IMR-90 (cell line): ENCODE measurements at regions not wholly inside any gene's neighbourhood (a gene's known extent, or its start where the extent isn't known, plus 50 kb on each side); places are given as distances from the start of the nearest gene placed in this dataset.

Source experiments
- ATAC-seq: fragments of 200-7000 bp; cut with Tn5 transposase; 2 replicates; pipeline ENCODE4 v1.9.1; 2020; ENCODE audit warnings: low read depth, mild to moderate bottlenecking, moderate library complexity
- BruUV-seq: library from RNA; stranded (reverse); fragments of 400-500 nt; replicated peaks from 2 replicates; lab custom pipeline; 2021; lab: Mats Ljungman, UMichigan
- CTCF ChIA-PET: fragments of 300-600 bp; formaldehyde crosslinking; extraction: SDS; loops from one replicate; lab custom pipeline; 2021; ENCODE audit warnings: antibody characterized with exemption; lab: Yijun Ruan, JAX
- POLR2A ChIA-PET: fragments of 300-600 bp; sonication (Branson Sonifier 250); formaldehyde crosslinking; loops from one replicate; lab custom pipeline; 2022; ENCODE audit warnings: antibody characterized with exemption; ENCODE audit not compliant: unreplicated experiment; lab: Charles Lee
- DNase-seq: peaks from one replicate; pipeline ENCODE4 v3.0.0; 2013
- H2AFZ ChIP-seq: replicated peaks from 2 replicates; pipeline ENCODE3; 2013; ENCODE audit warnings: low read length, mild to moderate bottlenecking; ENCODE audit not compliant: poor library complexity
- H2AK5ac ChIP-seq: 2 replicates; pipeline ENCODE4 v1.6.1; 2013; ENCODE audit warnings: low read depth, low read length, inconsistent platforms
- H2AK9ac ChIP-seq: replicated peaks from 2 replicates; pipeline ENCODE3; 2013; ENCODE audit warnings: mild to moderate bottlenecking, low read depth, low read length, moderate library complexity; ENCODE audit not compliant: poor library complexity
- H2BK120ac ChIP-seq: 2 replicates; pipeline ENCODE4 v1.6.1; 2013; ENCODE audit warnings: low read depth, low read length, inconsistent platforms
- H2BK15ac ChIP-seq: 3 replicates; pipeline ENCODE4 v1.6.1; 2013; ENCODE audit warnings: low read depth, low read length, inconsistent platforms
- H2BK20ac ChIP-seq: 2 replicates; pipeline ENCODE4 v1.6.1; 2013; ENCODE audit warnings: low read depth, mild to moderate bottlenecking, inconsistent platforms, low read length, moderate library complexity
- H2BK5ac ChIP-seq: 2 replicates; pipeline ENCODE4 v1.6.1; 2013; ENCODE audit warnings: mild to moderate bottlenecking, low read depth, low read length, inconsistent platforms; ENCODE audit not compliant: poor library complexity, severe bottlenecking
- H3K14ac ChIP-seq: replicated peaks from 2 replicates; pipeline ENCODE4 v1.6.1; 2013; ENCODE audit warnings: low read depth, low read length, inconsistent platforms
- H3K18ac ChIP-seq: 2 replicates; pipeline ENCODE4 v1.6.1; 2013; ENCODE audit warnings: low read depth, low read length, control low read depth
- H3K23ac ChIP-seq: 2 replicates; pipeline ENCODE4 v1.6.1; 2013; ENCODE audit warnings: low read depth, low read length, inconsistent platforms
- H3K27ac ChIP-seq: 2 replicates; pipeline ENCODE4 v1.5.1; 2013; ENCODE audit warnings: mild to moderate bottlenecking, control low read depth, low read length; ENCODE audit not compliant: insufficient read depth
- H3K27me3 ChIP-seq: 2 replicates; pipeline ENCODE4 v1.6.1; 2013; ENCODE audit warnings: low read length; ENCODE audit not compliant: control insufficient read depth, insufficient read depth
- H3K36me3 ChIP-seq: 2 replicates; pipeline ENCODE4 v1.6.1; 2013; ENCODE audit warnings: low read length, mixed read lengths; ENCODE audit not compliant: control insufficient read depth, insufficient read depth
- H3K4ac ChIP-seq: 2 replicates; pipeline ENCODE4 v1.6.1; 2013; ENCODE audit warnings: low read depth, low read length, inconsistent platforms
- H3K4me1 ChIP-seq: 2 replicates; pipeline ENCODE4 v1.6.1; 2013; ENCODE audit warnings: low read length, mixed read lengths; ENCODE audit not compliant: control insufficient read depth, insufficient read depth
- H3K4me2 ChIP-seq: 2 replicates; pipeline ENCODE4 v1.6.1; 2013; ENCODE audit warnings: low read depth, mild to moderate bottlenecking, control low read depth, low read length, moderate library complexity
- H3K4me3 ChIP-seq: 2 replicates; pipeline ENCODE4 v1.5.1; 2013; ENCODE audit warnings: low read depth, mild to moderate bottlenecking, control low read depth, low read length, moderate library complexity; ENCODE audit not compliant: insufficient read depth
- H3K56ac ChIP-seq: 2 replicates; pipeline ENCODE4 v1.6.1; 2013; ENCODE audit warnings: low read length, inconsistent platforms; ENCODE audit not compliant: insufficient read depth; ENCODE audit errors: extremely low read depth
- H3K79me1 ChIP-seq, 2 experiments: 2 replicates each; pipeline ENCODE4 v1.6.1; 2013; ENCODE audit warnings: low read length in 2 of 2, inconsistent platforms in 1 of 2, low read depth in 1 of 2
- H3K9ac ChIP-seq: 2 replicates; pipeline ENCODE4 v1.6.1; 2013; ENCODE audit warnings: low read depth, low read length, control low read depth
- H3K9me1 ChIP-seq: 2 replicates; pipeline ENCODE4 v1.6.1; 2013; ENCODE audit warnings: low read length, inconsistent platforms; ENCODE audit not compliant: insufficient read depth
- H3K9me3 ChIP-seq: 2 replicates; pipeline ENCODE4 v1.6.1; 2013; ENCODE audit warnings: low read length; ENCODE audit not compliant: control insufficient read depth, insufficient read depth
- H4K20me1 ChIP-seq: 2 replicates; pipeline ENCODE4 v1.6.1; 2013; ENCODE audit warnings: low read length, inconsistent platforms; ENCODE audit not compliant: insufficient read depth
- H4K5ac ChIP-seq: 2 replicates; pipeline ENCODE4 v1.6.1; 2013; ENCODE audit warnings: mild to moderate bottlenecking, low read depth, low read length, control low read depth
- H4K8ac ChIP-seq, 2 experiments: 2 replicates each; pipeline ENCODE4 v1.6.1; 2013; ENCODE audit warnings: low read depth in 2 of 2, low read length in 2 of 2, control low read depth in 1 of 2, inconsistent platforms in 1 of 2
- H4K91ac ChIP-seq: 2 replicates; pipeline ENCODE4 v1.6.1; 2013; ENCODE audit warnings: low read depth, low read length, inconsistent platforms; ENCODE audit not compliant: insufficient read depth
- CHD1 ChIP-seq: IDR thresholded peaks from 2 replicates; pipeline ENCODE4 v1.6.1; 2012; ENCODE audit warnings: low read depth, low read length, improper control_type of control experiment
- MAZ ChIP-seq: IDR thresholded peaks from 2 replicates; pipeline ENCODE4 v1.6.1; 2012; ENCODE audit warnings: low read depth, mild to moderate bottlenecking, low read length, improper control_type of control experiment, moderate library complexity, borderline replicate concordance
- POLR2A ChIP-seq: IDR thresholded peaks from 2 replicates; pipeline ENCODE4 v1.6.1; 2012; ENCODE audit warnings: mild to moderate bottlenecking, low read depth, low read length
- WGBS, 2 experiments: methylation state at CpG; one replicate each; pipeline versions ENCODE4 v1.1.5 to v1.1.7; 2013; ENCODE audit warnings: missing lambda C conversion rate in 2 of 2; ENCODE audit not compliant: insufficient read length in 1 of 2; ENCODE audit errors: extremely low coverage in 2 of 2; 5-methylcytosine and 5-hydroxymethylcytosine counted together
- dilution Hi-C: fragments of 300-500 bp; cut with HindIII; formaldehyde crosslinking; loops from one replicate; pipeline ENCODE4 v1.14.3; 2018; ENCODE audit warnings: low sequenced_read_pairs; ENCODE audit not compliant: unreplicated experiment
- in situ Hi-C: fragments of 300-500 bp; cut with MboI; formaldehyde crosslinking; loops from 3 replicates; pipeline ENCODE4 v1.14.3; 2019; ENCODE audit warnings: low sequenced_read_pairs, inconsistent platforms, mixed read lengths
- intact Hi-C: fragments of 100-400 bp; cut with micrococcal nuclease; formaldehyde crosslinking; loops from 2 replicates; pipeline ENCODE4 v1.10.0; 2022

- TF ChIP-seq POLR2A: no peak
- no peak for TF ChIP-seq CHD1
- TF ChIP-seq MAZ: no peak
- ATAC-seq: no peak
Measured at GRCh38 chr12:124126950-124127655, 154.1 kb downstream of the ZNF664 start.

More at GRCh38 chr12:124126950-124127655, 154.1 kb downstream of the ZNF664 start:
- no peak overlapping the region for H2BK120ac ChIP-seq
- H3K36me3 ChIP-seq: no peaks in the 10 kb centered on the region
- no peaks in the 10 kb centered on the region for H3K4me1 ChIP-seq
- H3K9me1 ChIP-seq: no peaks in the 10 kb centered on the region
- H4K8ac ChIP-seq: no peak overlapping the region
- H2AK5ac ChIP-seq: no peak overlapping the region
- dilution Hi-C loops (no loop called here), intact Hi-C loops (no loop called here), in situ Hi-C loops (no loop called here)
- no peak overlapping the region for H2BK5ac ChIP-seq
- H3K23ac ChIP-seq: no peak overlapping the region
- no peaks in the 10 kb centered on the region for H3K9me3 ChIP-seq
- CTCF ChIA-PET: no interaction called here
- no peaks in the 10 kb centered on the region for H3K79me1 ChIP-seq
- H4K5ac ChIP-seq: no peak overlapping the region
- H3K27ac ChIP-seq: no peak overlapping the region
- POLR2A ChIA-PET: no interaction called here
- H3K14ac ChIP-seq: no peak overlapping the region
- no peaks in the 10 kb centered on the region for H4K20me1 ChIP-seq
- no peak overlapping the region for H3K4me3 ChIP-seq
- no peak overlapping the region for H2BK20ac ChIP-seq
- H2AFZ ChIP-seq: no peak overlapping the region
- no peak for DNase-seq
- H3K27me3 ChIP-seq: peaks cover 28% of the 10 kb centered on the region
- no peak overlapping the region for H3K56ac ChIP-seq
- H4K91ac ChIP-seq: no peak overlapping the region
- no peak overlapping the region for H2BK15ac ChIP-seq
- no peak overlapping the region for H2AK9ac ChIP-seq
- H3K4ac ChIP-seq: no peak overlapping the region
- no peak overlapping the region for H3K18ac ChIP-seq
- WGBS, 2 experiments: 65% methylated on average over 5 of the region's 15 CpGs; no CpG with 5 or more reads in 1 of the 2 experiments
- BruUV-seq: no TSS peak
- no peak overlapping the region for H3K9ac ChIP-seq
- no peak overlapping the region for H3K4me2 ChIP-seq
